Right lobe of liver (tissue), 4 donors: ENCODE measurements at regions not wholly inside any gene's neighbourhood (a gene's known extent, or its start where the extent isn't known, plus 50 kb on each side); places are given as distances from the start of the nearest gene placed in this dataset.

Source experiments
- CTCF ChIP-seq, 4 donors: fragments of 200-600 bp in 3 of 4; fragments of 450-650 bp in 1 of 4; IDR thresholded peaks; one replicate each; pipeline versions ENCODE4 v1.5.1 to v1.8.0; 2016 to 2022; ENCODE audit warnings: antibody characterized with exemption in 4 of 4, mild to moderate bottlenecking in 2 of 4
- POLR2A ChIP-seq: fragments of 450-650 bp; IDR thresholded peaks from one replicate; pipeline ENCODE4 v1.6.1; 2017; ENCODE audit warnings: antibody characterized with exemption, mild to moderate bottlenecking
- donor health status: DM: no; HTN: no; CAD: no.
- donor health status: DM: no; HTN: no; CAD: no.
- donor health status: DM: no; HTN: yes; CAD: no.

- TF ChIP-seq CTCF (IDR thresholded peaks at IDR 0.05) (no peak), POLR2A (no peak)
Observed at GRCh38 chr15:94587113-94587512, 355.8 kb downstream of the MCTP2 start.
